HL-60/S4 treated with phorbol 12-myristate 13-acetate at 8.2 ng/mL for 4 days and 3 days (cell line): ENCODE measurements at regions not wholly inside any gene's neighbourhood (a gene's known extent, or its start where the extent isn't known, plus 50 kb on each side); places are given as distances from the start of the nearest gene placed in this dataset.
"Not testable (repeated sequence)": the region's sequence is repeated elsewhere in the genome, so short reads cannot be mapped to it uniquely, and the experiment has no call there.

Source experiments
- in situ Hi-C: fragments of 300-500 bp; cut with MboI; formaldehyde crosslinking; loops from 2 replicates; pipeline ENCODE4 v1.15.0; 2022; ENCODE audit warnings: low sequenced_read_pairs

- in situ Hi-C loops: loop anchor here (25.0 kb wide), 1 partner anchor 364 kb away; no protein-coding TSS in a partner anchor
These were observed 115.6 kb upstream of the CDH5 start for GRCh38 chr16:66250686-66251431.

GRCh38 chr16:66247516-66248481 lies 118.7 kb upstream of the CDH5 start:
- in situ Hi-C loops: no loop called here

GRCh38 chr16:66245868-66246267 lies 120.6 kb upstream of the CDH5 start:
- in situ Hi-C loops: no loop called here

DNA sequence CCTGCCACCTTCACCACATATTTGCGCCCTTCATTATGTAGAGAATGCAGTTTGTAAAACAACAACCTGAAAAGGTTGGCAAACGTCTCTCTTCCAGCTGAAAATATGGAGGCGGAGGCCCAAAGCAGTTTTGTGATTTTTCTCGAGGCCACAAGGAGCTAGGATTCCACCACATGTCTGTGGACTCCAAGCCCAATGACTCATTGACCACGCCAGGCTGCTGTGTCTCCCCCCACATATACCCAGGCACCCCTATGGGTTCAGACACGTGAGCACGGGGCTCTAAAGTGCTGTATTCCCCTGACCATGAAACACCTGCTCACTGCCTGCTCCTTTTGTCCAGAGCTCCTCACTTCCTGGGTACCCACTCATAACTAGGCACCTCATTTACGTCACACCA lies 121.4 kb upstream of the CDH5 start:
- in situ Hi-C loops: no loop called here

- in situ Hi-C loops: no loop called here
These were observed 123.8 kb upstream of the CDH5 start for GRCh38 chr16:66242672-66243071.

DNA sequence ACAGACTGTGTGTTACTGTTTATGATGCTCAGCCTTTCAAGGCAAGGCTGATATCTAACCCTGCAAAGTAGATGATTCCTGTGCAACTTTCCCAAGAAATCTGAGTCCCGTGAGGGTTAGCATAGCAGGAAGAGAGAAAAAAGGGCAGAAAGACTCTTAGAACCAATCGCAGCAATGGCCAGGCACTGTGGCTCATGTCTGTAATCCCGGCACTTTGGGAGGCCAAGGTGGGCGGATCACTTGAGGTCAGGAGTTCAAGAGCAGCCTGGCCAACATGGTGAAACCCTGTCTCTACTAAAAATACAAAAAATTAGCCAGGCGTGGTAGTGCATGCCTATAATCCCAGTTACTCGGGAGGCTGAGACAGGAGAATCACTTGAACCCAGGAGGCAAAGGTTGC lies 124.3 kb upstream of the CDH5 start:
- in situ Hi-C loops: not testable (repeated sequence)

GRCh38 chr16:66240631-66241395 lies 125.7 kb upstream of the CDH5 start:
- in situ Hi-C loops: no loop called here

DNA sequence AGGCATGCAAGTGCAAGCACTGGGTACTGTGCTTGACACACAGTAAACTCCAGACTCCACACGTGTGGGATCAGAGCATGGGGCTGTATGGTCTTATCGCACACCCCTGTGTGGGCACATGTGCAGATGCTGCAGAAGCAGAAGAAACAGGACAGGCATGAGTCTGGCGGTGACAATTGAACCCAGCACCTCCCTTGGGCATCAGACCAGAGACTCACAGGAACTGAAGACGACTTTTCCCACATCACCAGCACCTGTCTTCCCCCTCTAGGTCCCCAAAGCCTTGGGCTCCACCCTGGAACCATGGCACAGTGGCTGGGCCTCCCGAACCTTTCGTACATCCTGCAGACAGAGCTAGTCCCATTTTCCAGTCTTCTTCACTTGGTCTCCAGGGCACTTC lies 126.4 kb upstream of the CDH5 start:
- in situ Hi-C loops: no loop called here

- in situ Hi-C loops: no loop called here
These were observed 127.8 kb upstream of the CDH5 start for GRCh38 chr16:66238696-66239095.

GRCh38 chr16:66236301-66236700 lies 130.2 kb upstream of the CDH5 start:
- in situ Hi-C loops: no loop called here

- in situ Hi-C loops: no loop called here
These were observed 134.9 kb upstream of the CDH5 start for GRCh38 chr16:66231452-66232160.

GRCh38 chr16:66229651-66230050 lies 136.8 kb upstream of the CDH5 start:
- in situ Hi-C loops: no loop called here

DNA sequence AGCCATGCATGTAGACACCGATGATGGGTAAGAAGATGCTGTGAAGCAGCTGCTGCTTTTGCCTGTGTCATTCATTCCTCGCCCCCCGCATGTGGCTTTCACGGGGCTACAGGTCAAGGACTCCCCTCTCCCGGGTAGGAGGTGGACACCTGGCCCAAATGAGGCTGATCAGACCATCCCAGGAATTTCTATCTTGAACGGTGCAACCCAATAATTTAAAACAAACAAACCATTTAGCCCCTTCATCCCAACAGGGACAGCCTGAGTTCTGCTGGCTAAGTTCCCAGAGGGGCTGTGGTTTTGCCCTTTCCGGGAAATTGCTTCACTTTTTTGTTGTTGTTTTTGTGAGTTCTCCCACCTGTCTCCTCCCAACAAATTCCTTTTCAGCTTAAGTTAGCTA lies 137.7 kb upstream of the CDH5 start:
- in situ Hi-C loops: no loop called here

DNA sequence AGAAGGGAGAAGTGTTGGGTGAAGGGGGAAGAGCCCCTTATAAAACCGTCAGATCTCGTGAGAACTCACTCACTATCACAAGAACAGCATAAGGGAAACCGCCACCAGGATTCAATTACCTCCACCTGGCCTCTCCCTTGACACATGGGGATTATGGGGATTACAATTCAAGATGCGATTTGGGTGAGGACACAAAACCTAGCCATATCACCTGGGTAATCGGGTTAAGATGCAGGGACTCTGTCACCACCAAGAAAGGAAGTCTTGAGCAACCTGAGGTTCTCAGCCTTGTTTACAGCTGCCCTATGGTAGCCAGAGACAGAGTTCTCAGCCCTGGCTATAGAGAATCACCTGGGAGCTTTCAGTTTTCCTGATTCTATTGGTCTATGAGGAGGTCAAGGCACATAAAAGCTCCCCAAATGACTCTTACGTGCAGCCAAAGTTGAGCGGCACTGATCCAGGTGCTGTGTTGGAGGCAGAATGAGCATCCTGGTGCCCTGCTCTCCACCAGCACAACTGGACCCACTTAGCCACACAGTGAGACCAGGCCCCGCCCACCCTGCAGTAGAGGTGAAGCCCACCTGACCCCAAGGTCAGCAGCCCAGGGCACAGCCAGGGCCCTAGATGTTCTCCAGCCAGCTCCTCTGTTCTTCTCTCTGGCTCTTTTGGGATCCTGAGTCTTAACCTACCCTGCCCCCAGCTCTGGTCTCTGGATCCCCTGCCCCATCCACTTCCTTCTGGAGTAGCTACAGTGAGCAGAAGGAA lies 138.5 kb upstream of the CDH5 start:
- in situ Hi-C loops: no loop called here

DNA sequence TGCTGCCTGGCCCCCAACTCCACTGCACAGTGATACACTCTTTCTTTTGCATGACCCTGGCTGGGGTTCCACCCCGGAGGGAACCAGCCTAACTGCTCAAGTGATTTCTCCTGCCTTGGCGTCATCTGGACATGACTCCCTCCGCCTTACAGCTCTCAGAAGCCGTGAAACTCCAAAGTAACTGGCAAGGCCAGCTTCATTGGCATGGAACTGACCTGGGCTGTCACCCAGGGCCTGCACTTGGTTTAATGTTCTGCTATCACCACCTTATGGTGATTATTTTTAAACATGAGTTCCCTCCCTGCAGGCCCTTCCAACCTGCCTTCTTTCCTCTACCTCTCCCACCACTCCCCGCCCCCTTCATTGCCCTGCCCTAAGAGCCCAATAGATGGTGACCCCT lies 139.7 kb upstream of the CDH5 start:
- in situ Hi-C loops: no loop called here

- in situ Hi-C loops: no loop called here
These were observed 140.8 kb upstream of the CDH5 start for GRCh38 chr16:66225696-66226095.

DNA sequence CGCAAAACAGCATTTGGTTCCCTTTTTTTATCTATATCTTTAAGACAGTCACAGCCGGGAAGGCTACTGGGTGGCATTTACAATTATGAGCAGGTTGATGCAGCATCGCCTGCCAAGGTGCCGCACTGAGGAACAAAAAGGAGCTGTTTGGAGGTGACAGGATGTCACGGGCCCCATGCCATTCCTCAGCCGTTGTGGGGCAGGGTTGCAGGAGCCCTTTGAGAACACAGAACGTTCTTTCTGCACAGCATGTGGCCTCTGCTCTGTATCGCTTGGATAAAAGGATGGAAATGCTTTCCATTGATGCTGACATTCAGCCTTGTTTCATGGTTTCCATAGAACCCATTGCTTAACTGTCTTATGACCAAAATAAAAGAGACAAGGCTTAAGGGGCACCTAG lies 141.9 kb upstream of the CDH5 start:
- in situ Hi-C loops: no loop called here

GRCh38 chr16:66224186-66224585 lies 142.3 kb upstream of the CDH5 start:
- in situ Hi-C loops: no loop called here

DNA sequence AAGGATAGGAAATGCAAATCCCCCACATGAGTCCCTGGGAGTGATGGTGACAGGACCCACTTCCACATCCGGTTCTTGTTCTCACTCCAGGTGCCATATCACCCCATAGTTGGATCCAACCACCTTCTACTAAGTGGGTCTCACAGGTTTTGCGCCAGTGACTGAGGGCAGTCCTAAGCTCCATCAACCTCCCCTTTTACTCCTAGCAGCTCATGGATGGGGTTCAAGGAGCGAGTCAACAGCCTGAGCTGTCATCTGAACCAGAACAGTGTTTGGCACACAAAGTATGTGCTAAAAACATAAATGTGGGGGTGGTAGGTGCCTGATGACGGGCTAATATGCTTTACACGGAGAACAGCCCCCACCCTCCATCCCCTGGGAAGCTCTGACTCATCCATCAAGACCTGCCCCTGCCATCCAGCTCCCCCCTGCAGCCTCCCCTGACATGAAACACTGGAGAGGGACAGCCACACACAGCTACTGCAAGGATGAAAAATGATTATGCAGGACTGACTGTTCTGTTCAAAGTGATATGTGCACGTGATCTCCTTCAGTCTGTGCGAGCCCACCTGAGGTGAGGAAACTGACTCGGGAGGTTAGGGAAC lies 143.2 kb upstream of the CDH5 start:
- in situ Hi-C loops: no loop called here
